Neural cell (in vitro differentiated cells): ENCODE measurements at regions not wholly inside any gene's neighbourhood (a gene's known extent, or its start where the extent isn't known, plus 50 kb on each side); places are given as distances from the start of the nearest gene placed in this dataset.

Experiments
- H2AFZ ChIP-seq: fragments of 200-600, 300-800 bp; sonication (generic), shearing (Covaris generic); 2 replicates; pipeline ENCODE4 v1.6.0; 2014; ENCODE audit warnings: low read depth, mild to moderate bottlenecking, antibody characterized with exemption, low read length, moderate library complexity
- H3F3A ChIP-seq: fragments of 200-600 bp; shearing (Covaris generic); 2 replicates; pipeline ENCODE4 v1.6.1; 2016; ENCODE audit warnings: mild to moderate bottlenecking, moderate library complexity, mixed read lengths, antibody characterized with exemption, low read length; ENCODE audit not compliant: insufficient read depth, poor library complexity, severe bottlenecking
- H3K27ac ChIP-seq: fragments of 200-600, 300-800 bp; sonication (generic), shearing (Covaris generic); 2 replicates; pipeline ENCODE4 v1.5.1; 2014; ENCODE audit warnings: mild to moderate bottlenecking, low read length, moderate library complexity
- H3K27me3 ChIP-seq: fragments of 300-800, 200-600 bp; sonication (generic), shearing (Covaris generic); 2 replicates; pipeline ENCODE4 v1.6.0; 2014; ENCODE audit warnings: mild to moderate bottlenecking, low read depth, low read length, moderate library complexity; ENCODE audit not compliant: insufficient read depth
- H3K36me3 ChIP-seq: fragments of 300-800, 200-600 bp; sonication (generic), shearing (Covaris generic); 2 replicates; pipeline ENCODE4 v1.5.1; 2014; ENCODE audit warnings: mild to moderate bottlenecking, antibody characterized with exemption, low read length, moderate library complexity; ENCODE audit not compliant: insufficient read depth
- H3K4me2 ChIP-seq: fragments of 300-800, 200-600 bp; sonication (generic), shearing (Covaris generic); 2 replicates; pipeline ENCODE4 v1.6.0; 2014; ENCODE audit warnings: mild to moderate bottlenecking, low read length
- H3K4me3 ChIP-seq: fragments of 300-800, 200-600 bp; sonication (generic), shearing (Covaris generic); 2 replicates; pipeline ENCODE4 v1.5.1; 2014; ENCODE audit warnings: mild to moderate bottlenecking, low read length, moderate library complexity
- H3K79me2 ChIP-seq: fragments of 200-600 bp; shearing (Covaris generic); replicated peaks from 2 replicates; pipeline ENCODE4 v1.6.0; 2014; ENCODE audit warnings: mild to moderate bottlenecking, low read length, moderate library complexity; ENCODE audit not compliant: insufficient read depth
- H3K9ac ChIP-seq: fragments of 300-800, 200-600 bp; sonication (generic), shearing (Covaris generic); 2 replicates; pipeline ENCODE4 v1.6.1; 2016; ENCODE audit warnings: mild to moderate bottlenecking, low read length, mixed read lengths
- H3K9me2 ChIP-seq: fragments of 200-600 bp; shearing (Covaris generic); 2 replicates; pipeline ENCODE4 v1.6.1; 2016; ENCODE audit warnings: mild to moderate bottlenecking, low read length, mixed read lengths; ENCODE audit not compliant: insufficient read depth
- H3K9me3 ChIP-seq: fragments of 200-600, 300-800 bp; sonication (generic), shearing (Covaris generic); 2 replicates; pipeline ENCODE4 v1.6.1; 2016; ENCODE audit warnings: mild to moderate bottlenecking, mixed run types, low read length, moderate library complexity, mixed read lengths
- H4K20me1 ChIP-seq: fragments of 200-600 bp; shearing (Covaris generic); 2 replicates; pipeline ENCODE4 v1.6.1; 2016; ENCODE audit warnings: mild to moderate bottlenecking, mixed run types; ENCODE audit not compliant: insufficient read depth
- CTCF ChIP-seq: fragments of 450-650 bp; IDR thresholded peaks from 2 replicates; pipeline ENCODE4 v1.5.1; 2014; ENCODE audit warnings: antibody characterized with exemption, mild to moderate bottlenecking, moderate library complexity; ENCODE audit not compliant: poor library complexity, severe bottlenecking
- EP300 ChIP-seq: fragments of 450-650 bp; conservative IDR thresholded peaks from 2 replicates; pipeline ENCODE4 v1.6.1; 2014; ENCODE audit warnings: antibody characterized with exemption, mild to moderate bottlenecking, moderate library complexity; ENCODE audit not compliant: poor library complexity, severe bottlenecking
- EZH2 ChIP-seq: fragments of 200-600, 300-800 bp; shearing (Covaris generic), sonication (generic); IDR thresholded peaks from 2 replicates; pipeline ENCODE4 v1.6.1; 2014; ENCODE audit warnings: antibody characterized with exemption, low read length, borderline replicate concordance, mild to moderate bottlenecking; ENCODE audit not compliant: insufficient read depth, poor library complexity, severe bottlenecking
- MXI1 ChIP-seq: fragments of 450-650 bp; conservative IDR thresholded peaks from 2 replicates; pipeline ENCODE4 v1.6.1; 2014; ENCODE audit warnings: antibody characterized with exemption, mild to moderate bottlenecking; ENCODE audit not compliant: poor library complexity, severe bottlenecking
- POLR2AphosphoS5 ChIP-seq: IDR thresholded peaks from 2 replicates; pipeline ENCODE4 v1.6.1; 2012
- RAD21 ChIP-seq: fragments of 450-650 bp; conservative IDR thresholded peaks from 2 replicates; pipeline ENCODE4 v1.6.1; 2014; ENCODE audit warnings: antibody characterized with exemption, mild to moderate bottlenecking, moderate library complexity
- REST ChIP-seq: IDR thresholded peaks from 2 replicates; pipeline ENCODE4 v1.6.1; 2012; ENCODE audit warnings: borderline replicate concordance
- SMC3 ChIP-seq: fragments of 450-650 bp; conservative IDR thresholded peaks from 2 replicates; pipeline ENCODE4 v1.6.1; 2014; ENCODE audit warnings: antibody characterized with exemption, mild to moderate bottlenecking, moderate library complexity; ENCODE audit not compliant: poor library complexity
- TAF1 ChIP-seq: IDR thresholded peaks from 2 replicates; pipeline ENCODE4 v1.6.1; 2012; ENCODE audit warnings: low read depth

- Histone ChIP-seq H3K4me2 (no peak overlapping the region), H4K20me1 (no peaks in the 10 kb centered on the region), H3K36me3 (no peaks in the 10 kb centered on the region)
Measured at GRCh38 chr18:75884728-75885127, 457.2 kb upstream of the SMIM21 start.

GRCh38 chr18:75880925-75881504, 453.5 kb upstream of the SMIM21 start:
- no peaks in the 10 kb centered on the region for H3K27me3 ChIP-seq
- no peak overlapping the region for H3K4me3 ChIP-seq
- no peaks in the 10 kb centered on the region for H4K20me1 ChIP-seq
- H3K79me2 ChIP-seq: no peaks in the 10 kb centered on the region
- no peaks in the 10 kb centered on the region for H3K9me2 ChIP-seq
- H3K36me3 ChIP-seq: no peaks in the 10 kb centered on the region
- no peak overlapping the region for H3K27ac ChIP-seq
- H3K9me3 ChIP-seq: peaks cover 3% of the 10 kb centered on the region
- H3K4me2 ChIP-seq: no peak overlapping the region
- H3F3A ChIP-seq: no peaks in the 10 kb centered on the region
- no peak overlapping the region for H3K9ac ChIP-seq
- no peak overlapping the region for H2AFZ ChIP-seq
- TF ChIP-seq RAD21 (no peak), EZH2 (no peak), EP300 (no peak), TAF1 (no peak), REST (no peak), POLR2AphosphoS5 (no peak), MXI1 (no peak), SMC3 (no peak)

More at GRCh38 chr18:75884728-75885127, 457.2 kb upstream of the SMIM21 start:
- H3K9me2 ChIP-seq: no peaks in the 10 kb centered on the region
- H3K27ac ChIP-seq: no peak overlapping the region
- H3K9ac ChIP-seq: no peak overlapping the region
- TF ChIP-seq REST (no peak), EP300 (no peak), POLR2AphosphoS5 (no peak), EZH2 (no peak), SMC3 (no peak), CTCF (no peak), RAD21 (no peak), MXI1 (no peak), TAF1 (no peak)
- no peaks in the 10 kb centered on the region for H3F3A ChIP-seq
- H3K9me3 ChIP-seq: no peaks in the 10 kb centered on the region
- H3K27me3 ChIP-seq: no peaks in the 10 kb centered on the region
- H2AFZ ChIP-seq: no peak overlapping the region
- H3K4me3 ChIP-seq: no peak overlapping the region
- no peaks in the 10 kb centered on the region for H3K79me2 ChIP-seq
